CD4-positive, alpha-beta T cell treated with Interferon gamma for 1 hour (primary cell): ENCODE measurements at regions not wholly inside any gene's neighbourhood (a gene's known extent, or its start where the extent isn't known, plus 50 kb on each side); places are given as distances from the start of the nearest gene placed in this dataset.

Experiments used
- DNase-seq: peaks from one replicate; pipeline ENCODE4 v3.0.0-alpha.2; 2020

DNA sequence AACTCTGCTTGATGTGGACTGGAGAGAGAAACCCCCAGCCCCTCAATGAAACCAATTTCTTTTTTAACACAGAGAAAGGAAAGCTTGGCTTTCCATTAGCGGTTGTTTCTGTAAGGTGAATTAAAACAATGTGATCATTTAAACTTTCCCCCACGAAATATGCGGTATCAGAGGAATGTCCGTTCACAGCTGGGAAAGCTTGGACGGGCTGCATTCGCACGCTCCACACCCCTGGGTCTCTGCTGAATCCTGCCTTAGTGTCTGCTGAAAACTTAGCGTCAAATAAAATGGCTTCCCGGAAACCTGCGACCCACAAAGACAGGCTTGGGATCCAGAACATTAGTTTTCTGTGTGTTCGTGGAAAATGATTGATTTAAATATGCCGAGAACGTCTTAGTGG is 71.7 kb downstream of the C16orf95 start:
- DNase-seq, result no peak

GRCh38 chr16:87246269-87247065 is 70.7 kb downstream of the C16orf95 start:
- no peak for DNase-seq

- DNase-seq, result no peak
Observed at GRCh38 chr16:87248714-87249113, 68.5 kb downstream of the C16orf95 start.

DNA sequence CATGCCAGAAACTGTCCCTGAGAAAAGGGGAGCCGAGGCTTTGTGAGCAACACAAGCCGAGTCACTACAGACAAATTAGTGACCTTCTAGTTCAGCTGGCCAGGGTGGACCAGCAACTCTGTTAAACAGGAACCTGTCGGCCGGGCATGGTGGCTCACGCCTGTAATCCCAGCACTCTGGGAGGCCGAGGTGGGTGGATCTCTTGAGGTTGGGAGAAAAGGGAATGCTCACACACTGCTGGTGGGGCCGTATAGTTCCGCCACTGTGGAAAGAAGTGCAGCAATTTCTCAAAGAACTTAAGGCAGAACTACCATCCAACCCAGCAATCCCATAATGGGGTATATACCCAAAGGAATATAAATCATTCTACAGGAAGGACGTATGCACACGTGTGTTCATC is 67.8 kb downstream of the C16orf95 start:
- no peak for DNase-seq

DNA sequence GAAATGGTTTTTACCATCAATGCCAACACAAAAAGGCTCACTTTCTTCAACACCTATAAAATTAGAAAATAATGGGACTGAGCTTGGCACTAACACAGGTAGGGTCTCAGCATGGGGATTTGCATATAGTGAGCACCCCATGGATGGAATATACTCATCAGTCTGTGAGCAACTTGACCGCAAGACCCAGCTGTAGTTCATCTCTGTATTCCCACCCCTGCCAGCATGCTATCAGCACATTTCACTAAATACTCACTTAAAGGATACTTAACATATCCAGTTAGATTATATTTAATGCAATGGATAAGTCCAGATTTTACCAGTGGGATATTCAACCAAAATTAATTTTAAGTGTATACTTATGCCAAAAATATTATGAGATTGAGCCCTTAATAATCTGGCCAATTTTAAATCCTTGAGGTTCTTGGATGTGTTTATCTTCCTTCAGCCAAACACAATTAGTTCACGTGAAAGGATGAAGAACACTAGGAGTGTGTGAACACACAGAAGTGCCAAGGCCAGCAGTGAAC is 66.7 kb downstream of the C16orf95 start:
- DNase-seq, result no peak

GRCh38 chr16:87252269-87252970 is 64.8 kb downstream of the C16orf95 start:
- DNase-seq, result no peak
